Hepatocyte (in vitro differentiated cells): ENCODE measurements at regions not wholly inside any gene's neighbourhood (a gene's known extent, or its start where the extent isn't known, plus 50 kb on each side); places are given as distances from the start of the nearest gene placed in this dataset.

Source experiments
- EZH2 ChIP-seq: fragments of 200-600 bp; sonication (generic); IDR thresholded peaks from 2 replicates; pipeline ENCODE4 v1.6.1; 2016; ENCODE audit warnings: antibody characterized with exemption, mild to moderate bottlenecking, borderline replicate concordance
- TF ChIP-seq, protein P1 (sequence below): fragments of 200-600 bp; sonication (generic); IDR thresholded peaks from 2 replicates; pipeline ENCODE4 v1.5.1; 2016; ENCODE audit warnings: antibody characterized with exemption, mild to moderate bottlenecking; ENCODE audit not compliant: poor library complexity

DNA sequence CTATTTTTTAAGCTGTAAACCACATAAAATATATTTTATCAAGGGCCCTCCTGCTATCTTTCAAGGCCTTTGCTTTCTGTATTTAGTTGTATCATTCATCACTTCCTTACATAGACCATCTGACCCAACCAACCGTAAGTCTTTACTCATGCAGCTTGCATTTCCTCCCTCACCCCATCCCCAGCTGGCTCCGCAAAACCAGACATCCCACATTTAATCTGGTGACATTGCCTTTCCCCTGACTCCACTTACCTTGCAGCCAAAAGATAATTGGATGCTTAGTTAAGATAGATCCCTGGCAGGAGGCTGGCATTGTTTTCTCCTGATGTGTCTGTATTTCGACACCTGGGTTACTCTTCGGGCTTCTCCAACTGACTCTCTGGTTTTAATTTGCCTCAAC, 183.7 kb upstream of the LDB2 start:
- TF ChIP-seq, protein P1, sequence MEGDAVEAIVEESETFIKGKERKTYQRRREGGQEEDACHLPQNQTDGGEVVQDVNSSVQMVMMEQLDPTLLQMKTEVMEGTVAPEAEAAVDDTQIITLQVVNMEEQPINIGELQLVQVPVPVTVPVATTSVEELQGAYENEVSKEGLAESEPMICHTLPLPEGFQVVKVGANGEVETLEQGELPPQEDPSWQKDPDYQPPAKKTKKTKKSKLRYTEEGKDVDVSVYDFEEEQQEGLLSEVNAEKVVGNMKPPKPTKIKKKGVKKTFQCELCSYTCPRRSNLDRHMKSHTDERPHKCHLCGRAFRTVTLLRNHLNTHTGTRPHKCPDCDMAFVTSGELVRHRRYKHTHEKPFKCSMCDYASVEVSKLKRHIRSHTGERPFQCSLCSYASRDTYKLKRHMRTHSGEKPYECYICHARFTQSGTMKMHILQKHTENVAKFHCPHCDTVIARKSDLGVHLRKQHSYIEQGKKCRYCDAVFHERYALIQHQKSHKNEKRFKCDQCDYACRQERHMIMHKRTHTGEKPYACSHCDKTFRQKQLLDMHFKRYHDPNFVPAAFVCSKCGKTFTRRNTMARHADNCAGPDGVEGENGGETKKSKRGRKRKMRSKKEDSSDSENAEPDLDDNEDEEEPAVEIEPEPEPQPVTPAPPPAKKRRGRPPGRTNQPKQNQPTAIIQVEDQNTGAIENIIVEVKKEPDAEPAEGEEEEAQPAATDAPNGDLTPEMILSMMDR, result no peak
- TF ChIP-seq EZH2, result no peak
